K562 (cell line): ENCODE measurements at regions not wholly inside any gene's neighbourhood (a gene's known extent, or its start where the extent isn't known, plus 50 kb on each side); places are given as distances from the start of the nearest gene placed in this dataset.

Experiments used
- ATAC-seq: fragments of 200-7000 bp; cut with Tn5 transposase; 3 replicates; pipeline ENCODE4 v1.9.1; 2020; ENCODE audit warnings: moderate library complexity
- BruUV-seq: library from RNA; stranded (reverse); fragments of 400-500 nt; replicated peaks from 2 replicates; lab custom pipeline; 2021; lab: Mats Ljungman, UMichigan
- CTCF ChIA-PET: fragments of 300-600 bp; formaldehyde crosslinking; extraction: SDS; loops from one replicate; lab custom pipeline; 2021; ENCODE audit warnings: low intra/inter-chr PET ratio; lab: Yijun Ruan, JAX
- POLR2A ChIA-PET: fragments of 300-600, 350-650 bp; sonication (Branson Sonifier 250); formaldehyde crosslinking; extraction: SDS; loops from one replicate; lab custom pipeline; 2021; ENCODE audit warnings: antibody characterized with exemption, inconsistent platforms; lab: Yijun Ruan, JAX
- DNase-seq, 4 experiments: peaks; one replicate each; pipeline versions ENCODE4 v3.0.0 to v3.0.0-alpha.2; 2011 to 2018; ENCODE audit warnings: low spot score in 3 of 4, mixed read lengths in 3 of 4; ENCODE audit errors: extremely low read depth in 1 of 4
- FAIRE-seq: peaks from 2 replicates; lab custom pipeline; 2011; peaks lifted over from hg19 to GRCh38; lab: Jason Lieb, UNC
- H2AFZ ChIP-seq: 2 replicates; pipeline ENCODE4 v1.6.0; 2011; ENCODE audit warnings: low read depth, low read length, control low read depth, inconsistent platforms
- H3K27ac ChIP-seq: fragments of 200-600 bp; 3 replicates; pipeline ENCODE4 v1.8.0; 2011; ENCODE audit warnings: low read depth, mild to moderate bottlenecking, control low read depth, inconsistent platforms, low read length, moderate library complexity, mixed read lengths; ENCODE audit errors: extremely low read depth
- H3K27me3 ChIP-seq, 2 experiments: fragments of 300-600 bp in 1 of 2; 2 replicates in 1 of 2; 3 replicates in 1 of 2; pipeline versions ENCODE4 v1.6.0 to v1.8.0; 2011; ENCODE audit warnings: inconsistent platforms in 2 of 2, low read length in 2 of 2, mild to moderate bottlenecking in 1 of 2, mixed read lengths in 1 of 2, moderate library complexity in 1 of 2; ENCODE audit not compliant: control insufficient read depth in 2 of 2, insufficient read depth in 2 of 2
- H3K36me3 ChIP-seq: fragments of 300-600 bp; 3 replicates; pipeline ENCODE4 v1.8.0; 2011; ENCODE audit warnings: mild to moderate bottlenecking, low read length, inconsistent platforms; ENCODE audit not compliant: control insufficient read depth, insufficient read depth
- H3K4me1 ChIP-seq, 2 experiments: fragments of 200-600 bp in 1 of 2; replicated peaks in 1 of 2; 2 replicates in 1 of 2; 3 replicates in 1 of 2; pipeline versions ENCODE4 v1.5.1 to v1.8.0; 2011; ENCODE audit warnings: inconsistent platforms in 2 of 2, low read length in 2 of 2, mild to moderate bottlenecking in 1 of 2, mixed read lengths in 1 of 2, moderate library complexity in 1 of 2; ENCODE audit not compliant: control insufficient read depth in 2 of 2, insufficient read depth in 2 of 2
- H3K4me2 ChIP-seq: 2 replicates; pipeline ENCODE4 v1.6.1; 2011; ENCODE audit warnings: low read length, control low read depth, inconsistent platforms, mixed read lengths; ENCODE audit not compliant: insufficient read depth
- H3K4me3 ChIP-seq: fragments of 200-600 bp; sonication (generic), shearing (Covaris generic); 2 replicates; pipeline ENCODE4 v1.5.1; 2016; ENCODE audit warnings: control low read depth, inconsistent platforms
- H3K79me2 ChIP-seq: fragments of 200-600 bp; 3 replicates; pipeline ENCODE4 v1.8.0; 2011; ENCODE audit warnings: low read length, inconsistent platforms; ENCODE audit not compliant: control insufficient read depth, insufficient read depth
- H3K9ac ChIP-seq, 2 experiments: 2 replicates each; pipeline versions ENCODE4 v1.6.0 to v1.6.1; 2011; ENCODE audit warnings: low read depth in 2 of 2, low read length in 2 of 2, control low read depth in 1 of 2, inconsistent platforms in 1 of 2, mild to moderate bottlenecking in 1 of 2, mixed read lengths in 1 of 2; ENCODE audit not compliant: insufficient read depth in 1 of 2
- H3K9me1 ChIP-seq: one replicate; pipeline ENCODE4 v1.6.0; 2011; ENCODE audit warnings: inconsistent platforms, mild to moderate bottlenecking, low read length, moderate library complexity; ENCODE audit not compliant: control insufficient read depth, insufficient read depth
- H3K9me3 ChIP-seq: replicated peaks from 2 replicates; pipeline ENCODE4 v1.5.1; 2011; ENCODE audit warnings: low read depth, low read length, inconsistent platforms; ENCODE audit not compliant: control insufficient read depth, insufficient read depth
- H4K20me1 ChIP-seq: replicated peaks from 2 replicates; pipeline ENCODE4 v1.6.1; 2011; ENCODE audit warnings: low read length, inconsistent platforms, mixed read lengths; ENCODE audit not compliant: control insufficient read depth, insufficient read depth
- ADNP ChIP-seq: fragments of 200-800 bp; sonication (Bioruptor generic); IDR thresholded peaks from 2 replicates; pipeline ENCODE4 v1.6.1; 2016; ENCODE audit warnings: missing genetic modification characterization, missing compliant biosample characterization
- CBX1 ChIP-seq: sonication (generic); IDR thresholded peaks from 2 replicates; pipeline ENCODE4 v1.6.1; 2016; ENCODE audit warnings: antibody characterized with exemption, low read depth, mild to moderate bottlenecking
- GTF2E2 ChIP-seq: fragments of 200-800 bp; sonication (Bioruptor generic); IDR thresholded peaks from 2 replicates; pipeline ENCODE4 v1.6.1; 2016; ENCODE audit warnings: missing genetic modification characterization, missing compliant biosample characterization
- MAZ ChIP-seq, 2 experiments: fragments of 450-650 bp in 1 of 2; sonication (generic) in 1 of 2; formaldehyde crosslinking; IDR thresholded peaks in 1 of 2; conservative IDR thresholded peaks in 1 of 2; 2 replicates each; pipeline versions ENCODE4 v1.4.0 to v1.5.0; 2020; ENCODE audit warnings: mild to moderate bottlenecking in 1 of 2, missing genetic modification reagents in 1 of 2
- MYNN ChIP-seq, 2 experiments: sonication (generic); formaldehyde crosslinking in 1 of 2; IDR thresholded peaks; 2 replicates each; pipeline versions ENCODE4 v1.5.0 to v1.6.1; 2016 to 2020; ENCODE audit warnings: antibody characterized with exemption in 1 of 2, missing genetic modification reagents in 1 of 2
- NR1H2 ChIP-seq: sonication (generic); formaldehyde crosslinking; IDR thresholded peaks from 2 replicates; pipeline ENCODE4 v1.4.0; 2020; ENCODE audit warnings: mild to moderate bottlenecking, missing genetic modification reagents
- NRF1 ChIP-seq, 2 experiments: fragments of 450-650 bp; IDR thresholded peaks in 1 of 2; conservative IDR thresholded peaks in 1 of 2; 2 replicates each; pipeline ENCODE4 v1.6.1; 2014; ENCODE audit warnings: mild to moderate bottlenecking in 2 of 2
- USF1 ChIP-seq: sonication (generic); formaldehyde crosslinking; IDR thresholded peaks from 2 replicates; pipeline ENCODE4 v1.9.0; 2022; ENCODE audit warnings: mild to moderate bottlenecking, missing genetic modification reagents
- WGBS: fragments of 100-300 bp; shearing (Covaris generic); methylation state at CpG from one replicate; pipeline ENCODE4 v1.1.6; 2016; ENCODE audit warnings: low coverage, mixed read lengths; ENCODE audit not compliant: insufficient coverage; ENCODE audit errors: missing lambda C conversion rate; 5-methylcytosine and 5-hydroxymethylcytosine counted together
- in situ Hi-C: fragments of 300-500 bp; cut with MboI; formaldehyde crosslinking; loops from 4 replicates; pipeline ENCODE4 v1.15.0; 2018; ENCODE audit warnings: inconsistent platforms, mixed read lengths
- intact Hi-C: fragments of 100-400 bp; cut with micrococcal nuclease; formaldehyde crosslinking; loops from 2 replicates; pipeline ENCODE4 v1.14.2; 2022

GRCh38 chr17:79670537-79671084 is 59.8 kb upstream of the RBFOX3 start:
- in situ Hi-C loops: no loop called here
- H3K4me2 ChIP-seq: no peak overlapping the region
- H3K4me3 ChIP-seq: no peak overlapping the region
- H3K27me3 ChIP-seq: peaks cover 4 to 30% of the 10 kb centered on the region in 2 experiments; a peak in 4 of 5 replicates
- H3K9ac ChIP-seq: no peak overlapping the region
- H3K36me3 ChIP-seq: no peaks in the 10 kb centered on the region
- 2% methylated on average over 15 of the region's 15 CpGs for WGBS
- ATAC-seq (no peak), FAIRE-seq (no peak), DNase-seq (no peak)
- no peak overlapping the region for H3K27ac ChIP-seq
- ChIA-PET POLR2A (interaction anchor here (0.5 to 0.9 kb wide), 2 partner anchors 9 to 588 kb away, joined by 3 read pairs; no protein-coding TSS in a partner anchor), CTCF (no interaction called here)
- TF ChIP-seq MYNN (IDR thresholded peaks at IDR 0.05) (no peak), MYNN (CRISPR knock-in tag; IDR thresholded peaks at IDR 0.05) (no peak), MAZ (CRISPR knock-in tag; conservative IDR thresholded peaks at IDR 0.05 in 1 of 2, IDR thresholded peaks at IDR 0.05 in 1 of 2) (no peak), GTF2E2 (tag) (no peak), NR1H2 (CRISPR knock-in tag) (no peak), ADNP (no peak), USF1 (CRISPR knock-in tag) (no peak), CBX1 (no peak), NRF1 (conservative IDR thresholded peaks at IDR 0.05 in 1 of 2, IDR thresholded peaks at IDR 0.05 in 1 of 2) (peak; percentile 76 to 81)
- no peaks in the 10 kb centered on the region for H3K9me3 ChIP-seq
- no peaks in the 10 kb centered on the region for H3K9me1 ChIP-seq
- no peak overlapping the region for H2AFZ ChIP-seq
- H3K79me2 ChIP-seq: no peaks in the 10 kb centered on the region
- no peaks in the 10 kb centered on the region; the same call in 1 of the 2 replicates for H4K20me1 ChIP-seq
- no peaks in the 10 kb centered on the region for H3K4me1 ChIP-seq
- BruUV-seq: no TSS peak
- intact Hi-C loops: no loop called here
